T-cell (primary cell): ENCODE measurements at regions not wholly inside any gene's neighbourhood (a gene's known extent, or its start where the extent isn't known, plus 50 kb on each side); places are given as distances from the start of the nearest gene placed in this dataset.

Experiments used
- ATAC-seq, 4 experiments: fragments of 200-7000 bp in 3 of 4; fragments of 150-1000 bp in 1 of 4; cut with Tn5 transposase; replicated peaks in 1 of 4; 1 replicate in 3 of 4; 2 replicates in 1 of 4; pipeline ENCODE4 v1.10.0; 2021; ENCODE audit warnings: moderate library complexity in 3 of 4, mild to moderate bottlenecking in 2 of 4, moderate number of reproducible peaks in 1 of 4
- CTCF ChIA-PET, 2 donors: fragments of 300-600 bp; sonication (Branson Sonifier 250); formaldehyde crosslinking; loops; one replicate each; lab custom pipeline; 2022; ENCODE audit warnings: antibody characterized with exemption in 2 of 2; lab: Charles Lee
- POLR2A ChIA-PET, 2 donors: fragments of 300-600 bp; sonication (Branson Sonifier 250); formaldehyde crosslinking; loops; one replicate each; lab custom pipeline; 2022; ENCODE audit warnings: antibody characterized with exemption in 2 of 2; lab: Charles Lee
- DNase-seq, 35 experiments: peaks; one replicate each; pipeline versions ENCODE4 v3.0.0 to v3.0.0-alpha.2; 2013 to 2023
- H3K27ac ChIP-seq: one replicate; pipeline ENCODE4 v1.5.1; 2013; ENCODE audit warnings: low read length
- H3K27me3 ChIP-seq, 2 experiments: replicated peaks in 1 of 2; 1 replicate in 1 of 2; 2 replicates in 1 of 2; pipeline versions ENCODE4 v1.6.1 to v1.7.0; 2013; ENCODE audit warnings: low read length in 1 of 2, mixed read lengths in 1 of 2; ENCODE audit not compliant: control insufficient read depth in 2 of 2, insufficient read depth in 2 of 2; ENCODE audit errors: extremely low read depth in 1 of 2
- H3K36me3 ChIP-seq, 2 donors: 1 replicate in 1 of 2; 2 replicates in 1 of 2; pipeline versions ENCODE4 v1.6.1 to v1.7.0; 2013; ENCODE audit warnings: low read length in 1 of 2; ENCODE audit not compliant: control insufficient read depth in 2 of 2, insufficient read depth in 1 of 2; ENCODE audit errors: extremely low read depth in 1 of 2
- H3K4me1 ChIP-seq, 2 experiments: 1 replicate in 1 of 2; 2 replicates in 1 of 2; pipeline versions ENCODE4 v1.6.1 to v1.7.0; 2013; ENCODE audit warnings: low read length in 2 of 2, mixed read lengths in 1 of 2; ENCODE audit not compliant: insufficient read depth in 2 of 2, control insufficient read depth in 1 of 2; ENCODE audit errors: extremely low read depth in 1 of 2
- H3K4me3 ChIP-seq, 2 donors: 1 replicate in 1 of 2; 2 replicates in 1 of 2; pipeline versions ENCODE4 v1.5.1 to v1.7.0; 2013; ENCODE audit warnings: mild to moderate bottlenecking in 2 of 2, low read length in 1 of 2, moderate library complexity in 1 of 2; ENCODE audit not compliant: control insufficient read depth in 1 of 2; ENCODE audit errors: extremely low read depth in 1 of 2
- H3K9me3 ChIP-seq: 2 replicates; pipeline ENCODE4 v1.7.0; 2013
- H3K27ac Mint-ChIP-seq, 2 donors: one replicate each; pipeline ENCODE4 v1.8.0; 2020 to 2021; ENCODE audit warnings: mild to moderate bottlenecking in 2 of 2, mixed read lengths in 2 of 2
- H3K27me3 Mint-ChIP-seq, 2 donors: one replicate each; pipeline ENCODE4 v1.8.0; 2021 to 2022; ENCODE audit warnings: mixed read lengths in 2 of 2
- H3K36me3 Mint-ChIP-seq: one replicate; pipeline ENCODE4 v1.8.0; 2021; ENCODE audit warnings: mixed read lengths
- H3K4me1 Mint-ChIP-seq, 3 donors: one replicate each; pipeline ENCODE4 v1.8.0; 2020 to 2022; ENCODE audit warnings: mixed read lengths in 3 of 3, mild to moderate bottlenecking in 1 of 3
- H3K4me3 Mint-ChIP-seq, 3 donors: one replicate each; pipeline ENCODE4 v1.8.0; 2020 to 2022; ENCODE audit warnings: mild to moderate bottlenecking in 3 of 3, mixed read lengths in 3 of 3, moderate library complexity in 3 of 3
- H3K9me3 Mint-ChIP-seq, 3 donors: one replicate each; pipeline ENCODE4 v1.8.0; 2020 to 2022; ENCODE audit warnings: mixed read lengths in 3 of 3
- WGBS: methylation state at CpG from one replicate; pipeline ENCODE4 v1.1.5; 2013; ENCODE audit warnings: missing lambda C conversion rate; ENCODE audit not compliant: insufficient coverage; 5-methylcytosine and 5-hydroxymethylcytosine counted together

- no peaks in the 10 kb centered on the region for H3K36me3 Mint-ChIP-seq
- CTCF ChIA-PET, result no interaction called here
- no peaks in the 10 kb centered on the region for H3K4me1 ChIP-seq
- H3K4me3 ChIP-seq, result no peak overlapping the region
- peaks cover 0 to 19% of the 10 kb centered on the region in 2 donors for H3K27me3 Mint-ChIP-seq
- 86% methylated on average over 1 of the region's 3 CpGs for WGBS
- H3K36me3 ChIP-seq, result no peaks in the 10 kb centered on the region
- no peak overlapping the region for H3K27ac ChIP-seq
- H3K9me3 Mint-ChIP-seq, result peaks cover 0 to 5% (median 0%) of the 10 kb centered on the region in 3 donors
- H3K4me3 Mint-ChIP-seq, result no peak overlapping the region
- ATAC-seq (no peak), DNase-seq (no peak)
- H3K9me3 ChIP-seq, result no peaks in the 10 kb centered on the region
- POLR2A ChIA-PET, result no interaction called here
- no peaks in the 10 kb centered on the region for H3K4me1 Mint-ChIP-seq
- peaks cover 0 to 11% of the 10 kb centered on the region in 2 experiments for H3K27me3 ChIP-seq
- H3K27ac Mint-ChIP-seq, result no peak overlapping the region
Observed at GRCh38 chr16:55152875-55153390, 171.1 kb upstream of the IRX6 start.

GRCh38 chr16:55154262-55154661, 169.7 kb upstream of the IRX6 start:
- ChIA-PET POLR2A (no interaction called here), CTCF (no interaction called here)
- Mint-ChIP-seq H3K9me3 (peaks cover 0 to 5% (median 0%) of the 10 kb centered on the region in 3 donors), H3K36me3 (no peaks in the 10 kb centered on the region), H3K4me3 (no peak overlapping the region), H3K4me1 (no peaks in the 10 kb centered on the region), H3K27me3 (peaks cover 0 to 20% of the 10 kb centered on the region in 2 donors), H3K27ac (no peak overlapping the region)
- peaks cover 0 to 11% of the 10 kb centered on the region in 2 experiments for H3K27me3 ChIP-seq
- no peaks in the 10 kb centered on the region for H3K36me3 ChIP-seq
- no peak overlapping the region for H3K4me3 ChIP-seq
- WGBS, result 62% methylated on average over 3 of the region's 4 CpGs
- H3K27ac ChIP-seq, result no peak overlapping the region
- DNase-seq (no peak), ATAC-seq (no peak)
- no peaks in the 10 kb centered on the region for H3K9me3 ChIP-seq
- no peaks in the 10 kb centered on the region for H3K4me1 ChIP-seq

GRCh38 chr16:55154956-55155355, 169.0 kb upstream of the IRX6 start:
- Histone ChIP-seq H3K27me3 (peaks cover 0 to 11% of the 10 kb centered on the region in 2 experiments), H3K9me3 (no peaks in the 10 kb centered on the region), H3K36me3 (no peaks in the 10 kb centered on the region), H3K4me1 (no peaks in the 10 kb centered on the region), H3K27ac (no peak overlapping the region), H3K4me3 (no peak overlapping the region)
- POLR2A ChIA-PET, result no interaction called here
- CTCF ChIA-PET, result no interaction called here
- H3K36me3 Mint-ChIP-seq, result no peaks in the 10 kb centered on the region
- no peak overlapping the region for H3K27ac Mint-ChIP-seq
- H3K4me3 Mint-ChIP-seq, result no peak overlapping the region
- peaks cover 0 to 23% of the 10 kb centered on the region in 2 donors for H3K27me3 Mint-ChIP-seq
- no peak for DNase-seq
- no peak for ATAC-seq
- peaks cover 0 to 5% (median 0%) of the 10 kb centered on the region in 3 donors for H3K9me3 Mint-ChIP-seq
- H3K4me1 Mint-ChIP-seq, result no peaks in the 10 kb centered on the region

- no peaks in the 10 kb centered on the region for H3K4me1 ChIP-seq
- H3K27ac Mint-ChIP-seq, result no peak overlapping the region
- H3K27me3 Mint-ChIP-seq, result peaks cover 0 to 22% of the 10 kb centered on the region in 2 donors
- H3K36me3 Mint-ChIP-seq, result no peaks in the 10 kb centered on the region
- H3K4me3 Mint-ChIP-seq, result no peak overlapping the region
- 94% methylated on average over 5 of the region's 9 CpGs for WGBS
- DNase-seq (no peak), ATAC-seq (no peak)
- no peaks in the 10 kb centered on the region for H3K9me3 ChIP-seq
- no peak overlapping the region for H3K27ac ChIP-seq
- peaks cover 0 to 11% of the 10 kb centered on the region in 2 experiments for H3K27me3 ChIP-seq
- ChIA-PET CTCF (interaction anchor here in 1 of 2 donors (0.7 kb wide), 1 partner anchor 608 kb away, joined by 8 read pairs; no protein-coding TSS in a partner anchor), POLR2A (no interaction called here)
- H3K4me3 ChIP-seq, result no peak overlapping the region
- H3K36me3 ChIP-seq, result no peaks in the 10 kb centered on the region
- H3K4me1 Mint-ChIP-seq, result no peaks in the 10 kb centered on the region
- H3K9me3 Mint-ChIP-seq, result peaks cover 0 to 5% (median 0%) of the 10 kb centered on the region in 3 donors
Observed at GRCh38 chr16:55155815-55156214, 168.2 kb upstream of the IRX6 start.

- no peaks in the 10 kb centered on the region for H3K9me3 Mint-ChIP-seq
- ChIA-PET CTCF (no interaction called here), POLR2A (interaction anchor here in 1 of 2 donors (0.7 kb wide), 1 partner anchor 1252 kb away, joined by 3 read pairs; no protein-coding TSS in a partner anchor)
- no peaks in the 10 kb centered on the region for H3K9me3 ChIP-seq
- no peak for ATAC-seq
- no peak overlapping the region for H3K4me3 Mint-ChIP-seq
- no peak overlapping the region for H3K27ac ChIP-seq
- no peak overlapping the region for H3K27ac Mint-ChIP-seq
- no peaks in the 10 kb centered on the region for H3K36me3 Mint-ChIP-seq
- H3K27me3 Mint-ChIP-seq, result no peaks in the 10 kb centered on the region
- DNase-seq, result no peak
- no peaks in the 10 kb centered on the region for H3K4me1 Mint-ChIP-seq
- no peak overlapping the region for H3K4me3 ChIP-seq
- no peaks in the 10 kb centered on the region for H3K27me3 ChIP-seq
- no peaks in the 10 kb centered on the region for H3K4me1 ChIP-seq
- 81% methylated on average over 3 of the region's 9 CpGs for WGBS
- H3K36me3 ChIP-seq, result no peaks in the 10 kb centered on the region
Observed at GRCh38 chr16:55169780-55170179, 154.2 kb upstream of the IRX6 start.

- 80% methylated on average over 1 of the region's 2 CpGs for WGBS
- H3K36me3 ChIP-seq, result no peaks in the 10 kb centered on the region
- no peak for DNase-seq
- no peaks in the 10 kb centered on the region for H3K4me1 ChIP-seq
- peaks cover 0 to 4% of the 10 kb centered on the region in 2 experiments for H3K27me3 ChIP-seq
- ChIA-PET POLR2A (no interaction called here), CTCF (no interaction called here)
- Mint-ChIP-seq H3K4me1 (no peaks in the 10 kb centered on the region), H3K9me3 (no peaks in the 10 kb centered on the region), H3K27me3 (no peaks in the 10 kb centered on the region), H3K27ac (no peak overlapping the region), H3K4me3 (no peak overlapping the region), H3K36me3 (no peaks in the 10 kb centered on the region)
- ATAC-seq, result no peak
- no peak overlapping the region for H3K4me3 ChIP-seq
- no peak overlapping the region for H3K27ac ChIP-seq
- H3K9me3 ChIP-seq, result no peaks in the 10 kb centered on the region
Observed at GRCh38 chr16:55171241-55171640, 152.8 kb upstream of the IRX6 start.

- WGBS, result 88% methylated on average over 1 of the region's 6 CpGs
- H3K9me3 ChIP-seq, result no peaks in the 10 kb centered on the region
- H3K27me3 ChIP-seq, result peaks cover 0 to 5% of the 10 kb centered on the region in 2 experiments
- H3K27ac Mint-ChIP-seq, result no peak overlapping the region
- no peaks in the 10 kb centered on the region for H3K4me1 Mint-ChIP-seq
- no peak for DNase-seq
- H3K4me1 ChIP-seq, result no peaks in the 10 kb centered on the region
- CTCF ChIA-PET, result no interaction called here
- peaks cover 0 to 5% of the 10 kb centered on the region in 2 donors for H3K27me3 Mint-ChIP-seq
- no peaks in the 10 kb centered on the region for H3K36me3 ChIP-seq
- H3K9me3 Mint-ChIP-seq, result no peaks in the 10 kb centered on the region
- no peak overlapping the region for H3K4me3 ChIP-seq
- no peaks in the 10 kb centered on the region for H3K36me3 Mint-ChIP-seq
- H3K4me3 Mint-ChIP-seq, result no peak overlapping the region
- H3K27ac ChIP-seq, result no peak overlapping the region
- POLR2A ChIA-PET, result no interaction called here
- ATAC-seq, result no peak
Observed at GRCh38 chr16:55175389-55175788, 148.6 kb upstream of the IRX6 start.
